ENCODE measurements at regions not wholly inside any gene's neighbourhood (a gene's known extent, or its start where the extent isn't known, plus 50 kb on each side); places are given as distances from the start of the nearest gene placed in this dataset.

DNA sequence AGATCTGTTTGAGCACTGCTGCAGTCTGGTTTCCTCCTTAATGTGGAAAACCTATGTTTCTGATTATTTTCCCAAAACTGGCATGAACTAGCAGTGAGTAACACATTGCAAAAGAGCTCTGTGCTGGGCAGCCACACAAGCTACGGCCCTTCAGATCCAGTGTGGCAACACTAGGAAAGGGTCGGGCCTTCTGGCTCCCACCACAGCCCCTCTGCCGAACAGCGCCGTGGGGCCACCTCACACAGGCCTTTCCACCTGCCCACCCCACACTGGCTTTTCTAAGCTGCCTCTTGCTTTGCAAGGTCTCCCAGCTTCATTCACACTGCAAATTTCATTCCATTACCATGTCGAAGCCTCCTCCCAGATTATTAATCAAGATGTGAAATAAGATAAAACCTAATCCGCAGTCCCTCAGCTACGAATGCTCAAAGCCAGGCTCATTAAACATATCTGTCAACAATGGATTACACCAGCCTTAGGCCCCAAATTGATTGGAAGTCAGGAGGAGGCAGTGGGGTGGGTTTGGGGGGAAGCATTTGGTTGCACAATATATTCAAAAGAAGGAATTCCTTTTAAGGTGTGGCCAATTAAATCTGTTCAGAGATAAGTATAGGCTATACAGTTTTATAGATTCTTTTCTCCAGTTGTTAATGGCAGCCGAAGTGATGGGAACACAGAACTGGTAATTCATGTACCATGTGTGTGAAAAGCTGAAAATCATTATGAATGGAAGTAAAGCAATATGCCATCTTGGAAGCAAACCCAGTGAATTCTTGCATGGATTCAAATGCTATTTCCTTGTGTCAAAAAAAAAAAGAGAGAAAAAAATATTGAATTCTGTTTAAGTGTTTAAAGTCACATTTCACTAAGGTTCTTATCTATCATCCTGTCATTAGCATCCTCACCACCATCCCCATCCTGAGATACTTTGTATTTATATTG, 223.7 kb downstream of the MTERF1 start:
- TF ChIP-seq CTCF (conservative IDR thresholded peaks at IDR 0.05; ENCODE audit: low read depth, low read length) = no peak
- no peak for TF ChIP-seq EZH2 (IDR thresholded peaks at IDR 0.05; ENCODE audit: borderline replicate concordance, low read depth, low read length, poor library complexity, severe bottlenecking)

Measured in A673 (cell line).